ENCODE measurements at regions not wholly inside any gene's neighbourhood (a gene's known extent, or its start where the extent isn't known, plus 50 kb on each side); places are given as distances from the start of the nearest gene placed in this dataset.

DNA sequence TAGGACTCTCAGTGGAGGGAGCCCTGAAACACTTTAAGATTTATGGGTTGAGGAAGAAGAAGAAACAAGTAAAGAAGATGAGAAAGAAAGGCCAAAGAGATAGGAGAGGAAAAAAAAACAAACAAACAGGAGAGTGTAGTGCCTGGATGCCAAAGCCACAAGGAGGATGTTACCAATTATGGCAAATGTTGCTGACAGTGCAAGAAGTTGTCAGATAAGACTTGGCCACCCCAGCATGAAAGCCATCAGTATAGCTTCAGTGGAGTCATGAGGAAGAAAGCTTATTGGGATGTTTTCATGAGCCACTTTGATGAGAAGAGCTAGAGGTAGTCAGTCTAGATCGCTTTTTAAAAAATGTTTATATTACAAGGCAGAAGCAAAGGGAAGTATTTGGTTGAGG, 380.2 kb upstream of the ADGRL4 start:
- DNase-seq (ENCODE audit: low spot score), result no peak

DNA sequence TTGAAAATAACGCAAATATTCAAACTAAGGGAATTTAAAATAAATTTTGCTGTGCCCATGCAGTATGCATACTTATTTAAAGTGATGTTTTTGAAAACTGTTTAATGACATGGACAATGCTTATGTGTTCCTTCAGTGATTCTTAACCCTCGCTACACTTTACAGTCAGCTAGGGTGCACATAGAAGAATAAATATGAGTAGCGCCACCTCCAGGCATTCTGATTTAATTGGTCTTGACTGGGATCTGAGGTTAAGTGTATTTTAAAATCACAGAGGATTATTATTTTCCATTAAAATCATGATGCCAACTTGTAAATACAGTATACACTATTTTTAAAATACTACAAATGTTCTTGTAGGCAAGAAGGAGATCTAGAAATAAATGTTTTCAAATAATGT, 373.5 kb upstream of the ADGRL4 start:
- no peak for DNase-seq (ENCODE audit: low spot score)

DNA sequence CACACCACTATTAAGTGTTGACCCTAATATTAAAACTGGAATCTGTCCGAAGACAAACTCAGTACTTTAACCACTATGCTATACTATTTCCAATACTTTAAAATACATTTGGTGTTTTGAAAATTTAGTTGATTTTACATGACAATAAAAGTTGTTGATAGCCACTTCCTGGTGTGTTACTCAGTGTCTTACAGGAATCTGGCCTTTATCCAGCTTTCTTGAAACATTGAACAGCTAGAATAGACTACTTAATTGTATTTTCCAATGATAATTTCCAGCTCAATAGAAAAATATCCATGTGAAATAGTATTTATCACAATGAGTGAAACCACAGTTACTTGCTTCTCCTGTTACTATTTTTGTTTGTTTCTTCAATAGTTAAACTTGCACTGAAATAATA, 369.6 kb upstream of the ADGRL4 start:
- DNase-seq (ENCODE audit: low spot score), result no peak

DNA sequence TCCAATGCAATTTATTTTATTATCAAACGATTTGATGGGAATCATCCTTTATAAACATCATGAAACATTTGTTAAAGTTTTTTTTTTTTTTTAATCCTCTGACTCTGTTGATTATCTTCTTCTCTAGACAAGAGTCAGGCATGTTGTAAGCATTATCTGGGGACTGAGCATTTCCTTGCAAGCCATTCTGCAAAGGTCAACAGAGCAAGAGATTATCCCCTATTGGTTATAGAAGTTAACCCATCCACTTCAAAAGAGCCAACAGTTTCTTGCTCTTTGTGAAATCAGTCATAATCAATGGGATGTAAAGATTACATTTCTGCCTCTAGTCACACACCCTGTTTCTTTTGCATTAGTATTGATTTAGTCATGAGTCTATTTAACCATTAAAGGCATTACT, 368.8 kb upstream of the ADGRL4 start:
- DNase-seq (ENCODE audit: low spot score), result no peak

DNA sequence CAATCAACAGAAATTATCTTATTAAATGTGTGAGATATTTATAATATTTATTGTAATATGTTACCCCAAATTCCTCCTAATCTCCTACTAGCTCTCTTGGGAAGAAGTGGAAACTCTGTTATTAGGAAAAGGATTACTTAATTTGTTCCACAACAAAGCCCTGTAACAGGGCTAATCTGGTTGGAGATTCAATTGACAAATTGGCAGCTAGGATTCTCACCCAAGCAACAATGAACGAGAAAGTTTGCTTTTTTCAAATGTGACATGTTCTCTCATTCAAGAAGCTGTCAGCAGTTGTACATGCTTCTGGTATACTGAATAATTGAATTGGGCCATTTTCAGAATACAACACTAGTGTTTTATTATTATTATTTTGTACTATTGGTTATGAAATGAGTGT, 367.9 kb upstream of the ADGRL4 start:
- no peak for DNase-seq (ENCODE audit: low spot score)

DNA sequence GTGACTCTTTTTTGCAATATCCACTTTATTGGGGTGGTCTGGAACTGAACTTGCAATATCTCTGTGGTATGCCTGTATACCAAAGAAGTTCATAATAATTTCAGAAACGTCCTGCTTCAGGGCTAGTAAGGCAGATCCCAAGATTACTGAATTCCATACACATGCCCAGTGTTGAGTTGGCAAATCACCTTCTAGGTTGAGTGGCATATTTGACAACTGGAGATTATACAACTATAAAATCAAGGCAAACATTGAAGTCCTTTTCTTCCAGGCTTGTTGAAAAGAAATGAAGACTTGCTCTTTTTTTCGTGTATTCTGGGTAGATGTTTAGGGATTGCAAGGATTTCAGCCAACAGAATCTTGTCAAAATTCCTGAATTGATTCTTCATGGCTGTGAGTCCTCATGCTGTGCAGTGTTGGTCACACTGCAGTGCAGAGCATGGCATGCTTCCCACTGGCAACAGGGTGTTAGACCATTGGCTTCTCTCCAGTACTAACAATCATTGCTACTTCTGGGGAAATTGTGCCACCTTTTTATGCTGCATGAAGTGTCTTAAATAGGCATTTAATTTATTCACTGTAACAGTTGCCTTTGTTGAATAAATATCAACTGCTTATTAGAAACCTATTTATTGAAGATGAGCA, 367.1 kb upstream of the ADGRL4 start:
- DNase-seq (ENCODE audit: low spot score), result peak; percentile 18

DNA sequence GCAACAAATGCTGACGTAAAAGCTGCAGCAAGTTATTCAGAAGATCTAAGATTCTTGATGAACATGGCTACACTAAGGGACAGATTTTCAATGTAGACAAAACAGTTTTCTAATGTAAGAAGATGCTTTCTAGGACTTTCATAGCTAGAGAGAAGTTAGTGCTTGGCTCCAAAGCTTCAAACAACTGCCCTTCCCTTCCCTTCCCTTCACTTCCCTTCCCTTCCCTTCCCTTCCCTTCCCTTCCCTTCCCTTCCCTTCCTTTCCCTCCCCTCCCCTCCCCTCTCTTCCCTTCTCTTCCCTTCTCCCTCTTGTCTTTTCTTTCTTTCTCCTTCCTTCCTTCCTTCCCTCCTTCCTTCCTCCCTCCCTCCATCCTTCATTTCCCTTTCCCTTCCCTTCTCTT, 365.3 kb upstream of the ADGRL4 start:
- no peak for DNase-seq (ENCODE audit: low spot score)

DNA sequence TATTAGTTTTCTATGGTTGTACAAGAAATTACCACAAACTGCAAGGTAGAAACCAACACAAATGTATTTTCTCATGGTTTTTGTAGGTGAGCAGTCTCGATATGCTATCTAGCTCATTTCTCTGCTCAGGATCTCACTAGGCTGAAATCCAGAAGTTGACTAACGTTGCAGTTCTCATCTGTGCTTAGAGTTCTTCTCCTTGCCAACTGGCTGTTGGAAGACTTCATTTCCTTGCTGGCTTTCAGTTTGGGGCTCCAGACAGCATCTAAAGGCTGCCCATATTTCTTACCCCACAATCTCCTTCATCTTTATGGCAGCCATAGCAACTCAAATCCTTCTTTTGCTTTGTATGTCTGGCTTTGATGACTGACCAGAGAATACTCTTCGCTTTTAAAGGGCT, 362.6 kb upstream of the ADGRL4 start:
- no peak for DNase-seq (ENCODE audit: low spot score)

DNA sequence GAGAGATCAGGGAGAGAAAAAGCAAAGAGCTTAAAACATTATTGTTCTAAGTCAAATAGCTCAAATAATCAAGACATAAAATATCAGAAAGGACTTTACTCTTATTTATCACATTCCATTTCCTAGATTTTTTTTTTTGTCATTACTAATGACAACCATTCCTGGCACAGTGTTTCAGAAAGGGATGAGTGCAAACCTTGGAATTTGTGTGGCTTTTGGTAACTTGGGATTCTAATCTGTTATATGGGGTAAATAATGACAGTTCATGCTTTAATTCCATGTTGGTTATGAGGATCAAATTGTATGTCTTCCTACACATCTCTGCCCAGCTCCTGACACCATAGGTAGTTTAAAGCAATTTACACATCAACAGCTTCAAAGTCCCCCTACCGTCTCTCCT, 358.4 kb upstream of the ADGRL4 start:
- DNase-seq (ENCODE audit: low spot score), result no peak

DNA sequence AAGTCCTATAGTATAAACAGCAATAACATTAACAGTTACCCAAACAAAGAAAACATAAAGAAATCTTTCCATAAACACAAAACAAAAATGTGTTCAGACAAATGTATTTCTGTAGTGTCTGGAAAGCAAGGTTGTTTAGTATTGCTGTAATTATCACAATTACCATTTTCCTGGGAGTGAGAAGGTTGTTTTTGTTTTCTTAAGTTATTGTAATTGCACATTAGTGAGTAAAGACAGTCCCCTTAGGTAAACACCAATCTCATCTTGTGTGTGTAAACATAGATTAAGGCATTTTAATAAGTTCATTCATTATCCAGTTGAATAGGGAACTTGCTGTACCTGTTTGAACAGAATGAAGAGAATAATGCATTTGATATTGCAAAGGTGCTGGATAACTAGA, 356.9 kb upstream of the ADGRL4 start:
- DNase-seq (ENCODE audit: low spot score), result no peak

DNA sequence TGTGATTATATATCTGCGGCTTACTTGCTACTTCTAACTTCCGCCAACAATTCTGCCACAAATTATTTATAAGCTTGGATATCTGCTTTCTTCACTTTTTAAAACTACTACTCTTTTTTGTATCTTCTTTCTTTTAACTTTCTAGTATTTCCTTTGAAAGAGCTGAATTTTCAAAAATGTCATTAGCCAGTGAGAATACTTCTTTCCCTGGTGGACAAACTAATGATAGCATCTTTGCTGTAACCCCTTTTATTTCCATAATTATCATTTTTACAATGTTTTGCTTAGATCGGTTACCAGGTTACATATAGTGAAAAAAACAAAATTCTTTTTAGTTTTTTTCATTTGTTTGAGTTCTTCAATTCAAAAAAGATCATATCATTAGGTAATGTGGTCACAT, 355.9 kb upstream of the ADGRL4 start:
- DNase-seq (ENCODE audit: low spot score), result no peak

DNA sequence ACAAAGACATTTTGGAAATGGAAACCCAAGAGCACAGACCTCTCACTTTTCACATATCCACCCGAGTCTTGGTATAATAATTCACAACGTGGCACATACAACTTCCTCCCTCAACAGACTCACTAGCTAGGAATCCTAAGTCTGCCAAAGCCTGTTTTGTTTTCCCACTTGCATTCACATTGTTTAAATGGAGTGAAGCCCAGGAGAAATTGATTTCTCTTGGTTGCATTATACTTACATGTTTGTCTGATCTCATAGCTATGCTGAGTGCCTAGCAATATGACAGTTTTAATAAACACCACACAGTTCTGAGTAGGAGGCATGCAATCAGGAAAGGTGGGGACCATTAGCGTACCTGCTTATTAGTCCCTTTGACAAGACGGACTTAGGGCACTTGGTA, 348.6 kb upstream of the ADGRL4 start:
- DNase-seq (ENCODE audit: low spot score), result no peak

DNA sequence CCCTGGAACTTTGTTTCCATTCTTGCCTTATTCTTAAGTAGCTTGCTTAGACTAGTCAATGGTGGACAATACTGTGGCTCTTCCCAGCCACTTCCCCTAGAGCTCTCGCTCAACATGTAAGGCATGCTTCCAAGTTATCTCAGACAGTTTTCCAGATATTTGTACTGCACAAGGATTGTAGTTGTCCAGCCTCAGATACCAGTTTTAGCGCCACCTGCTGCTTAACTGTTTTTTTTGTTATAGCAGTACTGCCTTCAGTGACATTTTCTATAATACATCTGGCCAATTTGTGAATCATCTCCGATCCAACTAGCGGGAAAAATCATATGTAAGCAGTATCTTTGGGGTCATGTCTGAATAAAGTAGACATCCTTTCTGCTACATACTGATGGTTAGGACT, 346.7 kb upstream of the ADGRL4 start:
- peak; percentile 7 for DNase-seq (ENCODE audit: low spot score)

DNA sequence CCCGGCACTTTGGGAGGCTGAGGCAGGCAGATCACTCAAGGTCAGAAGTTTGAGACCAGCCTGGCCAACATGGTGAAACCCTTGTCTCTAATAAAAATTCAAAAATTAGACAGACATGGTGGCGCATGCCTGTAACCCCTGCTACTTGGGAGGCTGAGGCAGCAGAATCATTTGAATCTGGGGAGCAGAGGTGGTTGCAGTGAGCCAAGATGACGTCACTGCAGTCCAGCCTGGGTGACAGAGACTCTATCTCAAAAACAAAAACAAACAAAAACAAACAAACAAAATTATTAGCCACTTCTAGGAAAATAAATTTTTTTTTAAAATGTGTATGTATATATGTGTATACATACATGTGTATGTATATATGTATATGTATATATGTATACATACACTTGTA, 320.3 kb upstream of the ADGRL4 start:
- DNase-seq (ENCODE audit: low spot score), result no peak

DNA sequence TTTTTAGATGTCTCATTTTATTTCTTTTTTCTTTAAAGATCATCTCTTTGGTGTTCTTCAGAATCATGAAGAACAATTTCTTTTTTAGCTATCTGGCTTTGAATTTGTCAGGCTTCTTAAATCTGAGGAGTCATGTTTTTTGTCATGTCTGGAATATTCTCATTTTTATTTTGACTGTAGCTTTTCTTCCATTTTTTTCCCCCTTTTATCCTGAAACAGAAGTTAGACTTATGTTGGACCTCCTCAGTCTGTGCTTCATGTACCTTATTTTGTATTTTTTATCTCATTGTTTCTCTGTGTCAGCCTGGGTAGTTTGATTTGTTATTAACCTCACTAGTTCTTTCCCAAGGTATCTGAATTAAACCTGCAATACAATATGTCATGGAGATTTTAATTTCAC, 319.2 kb upstream of the ADGRL4 start:
- DNase-seq (ENCODE audit: low spot score), result no peak

DNA sequence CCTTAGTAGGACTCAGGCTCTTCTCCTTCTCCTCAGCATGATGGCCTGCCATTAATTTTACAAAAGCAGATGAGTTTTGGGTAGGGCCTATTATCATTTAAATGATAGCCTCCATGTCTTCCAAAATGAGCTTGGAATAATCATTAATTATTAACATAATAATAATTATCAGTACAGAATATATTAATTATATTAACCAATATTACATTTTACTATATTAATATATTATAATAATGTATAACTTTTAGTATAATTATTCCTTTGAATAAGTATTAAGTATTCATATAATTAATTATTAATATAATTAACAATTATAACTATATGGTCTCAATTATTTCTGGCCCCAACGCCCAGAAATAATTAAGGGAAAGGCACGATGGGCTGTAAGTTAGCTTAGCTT, 318.6 kb upstream of the ADGRL4 start:
- no peak for DNase-seq (ENCODE audit: low spot score)

DNA sequence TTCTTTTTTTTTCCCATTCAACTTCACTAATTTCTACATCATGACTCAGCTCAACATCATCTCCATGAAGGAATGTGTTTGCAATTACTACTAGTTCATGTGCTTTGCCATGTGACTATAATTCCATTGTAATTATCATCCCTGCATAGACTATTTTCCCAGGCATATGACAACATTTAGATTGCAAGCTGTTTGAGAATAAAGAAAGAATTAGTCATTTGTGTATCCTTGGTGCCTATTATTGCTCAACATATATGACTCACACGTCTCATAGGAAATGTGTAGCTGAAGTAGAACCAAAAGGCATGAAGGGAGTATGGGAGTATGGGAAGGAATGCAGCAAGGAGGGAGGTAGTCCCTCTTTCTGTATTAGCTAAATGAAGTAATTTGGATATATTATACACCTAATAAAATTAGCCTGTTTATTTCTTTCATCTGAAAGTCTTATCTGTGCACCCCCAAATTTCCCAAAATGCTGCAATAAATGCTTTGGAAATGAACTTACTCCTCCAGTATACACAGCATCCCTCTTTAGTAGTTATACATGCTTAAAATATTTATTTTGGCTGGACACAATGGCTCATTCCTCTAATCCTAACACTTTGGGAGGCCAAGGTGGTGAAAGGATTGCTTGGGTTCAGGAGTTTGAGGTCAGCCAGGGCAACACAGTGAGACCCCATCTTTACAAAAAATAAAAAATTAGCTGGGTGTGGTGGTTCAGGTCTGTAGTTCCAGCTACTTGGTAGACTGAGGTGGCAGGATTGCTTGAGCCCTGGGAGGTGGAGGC, 316.9 kb upstream of the ADGRL4 start:
- DNase-seq (ENCODE audit: low spot score), result no peak

DNA sequence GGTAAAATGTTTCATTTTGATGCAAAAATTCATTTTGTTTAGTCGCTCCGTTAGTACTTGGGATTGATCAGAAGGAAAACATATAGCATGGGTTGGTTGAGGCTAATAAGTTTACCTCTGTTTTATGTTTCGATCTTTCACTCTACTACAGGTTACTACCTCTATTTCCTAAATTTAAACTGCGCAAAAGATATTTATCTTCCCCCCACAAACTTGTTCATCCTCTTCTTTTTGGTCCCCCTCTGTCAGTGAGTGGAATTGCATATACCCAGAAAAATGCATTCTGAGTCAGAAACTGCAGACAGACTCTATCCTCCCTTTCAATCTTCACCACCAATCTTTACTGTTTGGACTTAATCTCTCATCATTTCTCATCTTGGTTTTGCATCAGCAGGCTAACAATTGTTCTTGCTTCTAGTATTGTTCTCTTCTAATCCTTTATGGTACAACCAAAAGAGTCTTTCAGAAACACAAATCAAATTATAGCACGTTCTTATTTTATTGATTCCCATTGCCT, 316.0 kb upstream of the ADGRL4 start:
- DNase-seq (ENCODE audit: low spot score), result no peak

DNA sequence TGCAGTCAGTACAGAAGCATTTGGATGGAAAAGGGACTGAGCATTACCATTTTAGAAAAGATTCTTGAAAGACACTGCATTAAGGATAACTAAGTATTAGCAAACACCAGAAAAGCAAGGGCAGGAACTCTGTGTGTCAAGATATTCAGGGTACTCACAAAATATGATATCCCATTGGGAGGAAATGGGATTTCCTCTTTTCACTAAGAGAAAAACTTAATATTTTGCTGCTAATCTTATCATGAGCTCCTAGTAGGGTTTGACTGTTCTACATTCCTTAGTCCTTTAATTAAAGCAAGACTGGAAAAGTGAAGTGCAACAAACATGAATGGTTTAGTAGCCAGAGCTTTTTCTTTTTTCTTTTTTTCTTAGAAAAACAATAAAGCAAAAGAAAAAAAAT, 305.9 kb upstream of the ADGRL4 start:
- DNase-seq (ENCODE audit: low spot score), result no peak

DNA sequence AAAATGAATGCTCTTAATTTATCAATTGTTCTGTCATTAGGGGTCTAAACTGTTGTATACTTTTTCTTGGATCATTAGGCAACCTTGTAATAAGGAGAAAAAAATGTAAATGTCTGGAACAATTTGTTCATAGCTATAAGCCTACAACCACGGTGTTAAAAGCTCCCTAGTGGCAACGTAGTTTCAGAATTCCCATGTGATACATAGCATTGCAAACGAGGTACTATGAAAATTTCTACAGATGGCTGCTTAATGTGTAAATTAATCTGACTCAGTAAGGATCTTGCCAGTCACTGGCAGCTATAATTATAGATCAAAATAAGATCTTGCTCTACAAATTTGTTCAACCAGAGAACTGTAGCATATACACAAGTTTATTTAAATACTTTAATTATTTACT, 304.1 kb upstream of the ADGRL4 start:
- DNase-seq (ENCODE audit: low spot score), result no peak

DNA sequence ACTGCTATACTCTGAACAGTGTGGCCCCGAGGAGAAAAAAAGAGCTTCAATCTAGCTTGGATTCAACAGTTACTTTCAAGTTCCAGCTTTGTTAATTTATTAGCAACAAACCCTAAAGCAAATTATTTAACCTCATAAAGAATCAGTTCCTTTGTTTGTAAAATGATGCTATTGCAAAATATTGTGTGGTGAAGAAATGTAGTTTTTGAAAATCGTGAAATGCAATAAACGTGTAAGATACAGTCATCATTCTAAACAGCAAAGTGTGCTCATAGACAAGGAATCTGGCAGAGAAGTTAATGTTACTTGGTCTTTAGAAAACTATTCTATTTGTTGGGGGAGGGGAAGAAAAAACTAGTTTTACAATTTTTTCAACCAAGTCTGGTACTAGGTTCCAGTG, 297.6 kb upstream of the ADGRL4 start:
- no peak for DNase-seq (ENCODE audit: low spot score)

DNA sequence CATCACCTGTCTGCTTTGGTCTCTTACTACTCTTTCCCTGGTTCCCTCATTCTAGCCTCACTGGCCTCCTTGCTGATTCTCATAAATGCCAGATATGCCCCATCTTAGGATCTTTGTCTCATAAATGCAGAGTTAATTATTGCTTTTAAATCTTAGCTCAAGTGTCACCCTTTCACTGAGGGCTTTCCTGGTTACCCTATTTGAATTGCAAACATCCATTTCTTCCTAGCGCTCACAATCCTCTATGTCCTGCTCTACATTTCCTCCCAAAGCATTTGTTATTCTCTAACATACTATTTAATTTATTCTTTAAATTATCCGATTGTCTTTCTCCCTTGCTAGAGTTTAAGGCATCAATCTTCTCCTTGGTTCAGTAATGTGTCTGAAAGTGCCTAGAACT, 296.5 kb upstream of the ADGRL4 start:
- no peak for DNase-seq (ENCODE audit: low spot score)

DNA sequence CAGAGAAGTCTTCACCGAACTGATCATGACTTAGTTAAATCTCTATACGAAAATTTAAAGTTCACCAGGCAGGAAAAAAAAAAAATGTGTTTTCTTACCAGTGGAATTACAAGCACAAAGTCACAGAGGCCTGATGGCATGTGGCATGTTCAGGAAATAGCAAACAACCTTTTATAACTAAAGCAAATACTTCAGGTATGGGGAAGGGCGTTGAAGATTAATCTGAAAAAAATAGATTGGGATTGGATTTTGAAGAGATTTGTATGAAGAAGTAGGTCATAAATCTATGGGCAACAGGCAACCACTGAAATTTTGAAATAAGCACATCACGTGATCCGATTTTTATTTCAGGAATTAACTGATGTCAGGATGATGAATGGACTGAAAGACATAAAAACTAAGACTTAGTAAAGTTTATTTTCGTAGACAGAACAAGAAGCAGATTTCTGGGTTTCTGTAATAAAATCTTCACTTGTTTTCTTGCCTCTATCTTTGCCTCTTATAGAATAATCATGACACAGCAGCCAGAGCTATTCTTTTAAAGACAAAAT, 295.9 kb upstream of the ADGRL4 start:
- DNase-seq (ENCODE audit: low spot score), result no peak

DNA sequence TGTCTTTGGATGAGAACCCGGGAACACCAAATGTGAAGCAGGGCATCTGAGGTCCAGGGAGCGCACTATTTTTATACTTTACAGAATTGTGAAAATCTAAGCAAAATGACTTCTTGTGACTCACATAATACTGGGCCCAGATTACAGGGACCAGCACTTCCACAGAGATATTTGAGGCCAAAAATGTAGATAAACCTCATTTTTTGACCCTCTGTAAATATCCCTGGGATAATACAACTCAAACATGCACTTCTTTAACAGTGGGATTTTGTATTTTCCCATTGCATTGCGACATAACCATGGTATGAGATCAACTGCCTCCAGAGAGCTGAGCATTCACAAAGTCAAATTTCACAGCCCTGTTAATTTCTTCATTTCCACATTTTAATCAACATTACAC, 289.4 kb upstream of the ADGRL4 start:
- DNase-seq (ENCODE audit: low spot score), result no peak

Data from Ammon's horn (tissue), 1 donor.